ENCODE measurements at regions not wholly inside any gene's neighbourhood (a gene's known extent, or its start where the extent isn't known, plus 50 kb on each side); places are given as distances from the start of the nearest gene placed in this dataset.
"Not testable (repeated sequence)": the region's sequence is repeated elsewhere in the genome, so short reads cannot be mapped to it uniquely, and the experiment has no call there.

- POLR2A ChIA-PET: no interaction called here
- Histone ChIP-seq H3K4me1 (ENCODE audit: control insufficient read depth, insufficient read depth, low read length) (no peaks in the 10 kb centered on the region), H3K9me3 (ENCODE audit: control insufficient read depth, insufficient read depth, low read depth, low read length) (no peaks in the 10 kb centered on the region), H3K27ac (ENCODE audit: extremely low read depth, low read depth, low read length) (no peak overlapping the region), H3K4me3 (ENCODE audit: low read depth, low read length) (no peak overlapping the region), H3K36me3 (ENCODE audit: control insufficient read depth in 2 of 2, insufficient read depth in 1 of 2, low read length in 2 of 2) (no peaks in the 10 kb centered on the region)
- TF ChIP-seq ZNF692 (tag by site-specific recombination; IDR thresholded peaks at IDR 0.05) (no peak), AEBP2 (tag by site-specific recombination; IDR thresholded peaks at IDR 0.05; ENCODE audit: borderline replicate concordance) (no peak), ZNF621 (tag by site-specific recombination; IDR thresholded peaks at IDR 0.05) (no peak), PATZ1 (tag by site-specific recombination; IDR thresholded peaks at IDR 0.05) (no peak), ZNF514 (tag by site-specific recombination; IDR thresholded peaks at IDR 0.05) (no peak), GFI1B (tag by site-specific recombination; IDR thresholded peaks at IDR 0.05) (no peak), ZNF596 (tag by site-specific recombination; IDR thresholded peaks at IDR 0.05) (no peak), HIC1 (tag by site-specific recombination; IDR thresholded peaks at IDR 0.05) (no peak), ZNF48 (tag by site-specific recombination; IDR thresholded peaks at IDR 0.05) (no peak)
- CTCF ChIA-PET: interaction anchor here (0.8 kb wide), 1 partner anchor 29 kb away, joined by 3 read pairs; no protein-coding TSS in a partner anchor
Measured at GRCh38 chr7:49030221-49030620, 105.9 kb downstream of the CDC14C start.

- H3K4me1 ChIP-seq (ENCODE audit: control insufficient read depth, insufficient read depth, low read length); CTCF ChIA-PET; H3K27ac ChIP-seq (ENCODE audit: extremely low read depth, low read depth, low read length); POLR2A ChIA-PET; H3K9me3 ChIP-seq (ENCODE audit: control insufficient read depth, insufficient read depth, low read depth, low read length); H3K4me3 ChIP-seq (ENCODE audit: low read depth, low read length); H3K36me3 ChIP-seq (ENCODE audit: control insufficient read depth in 2 of 2, insufficient read depth in 1 of 2, low read length in 2 of 2): not testable (repeated sequence)
Measured at GRCh38 chr7:49033140-49033539, 108.8 kb downstream of the CDC14C start.

- H3K27ac ChIP-seq (ENCODE audit: extremely low read depth, low read depth, low read length): no peak overlapping the region
- POLR2A ChIA-PET: no interaction called here
- H3K4me3 ChIP-seq (ENCODE audit: low read depth, low read length): no peak overlapping the region
- CTCF ChIA-PET: interaction anchor here (0.7 kb wide), 1 partner anchor 1430 kb away, joined by 3 read pairs; no protein-coding TSS in a partner anchor
- no peaks in the 10 kb centered on the region for H3K36me3 ChIP-seq (ENCODE audit: control insufficient read depth in 2 of 2, insufficient read depth in 1 of 2, low read length in 2 of 2)
- H3K9me3 ChIP-seq (ENCODE audit: control insufficient read depth, insufficient read depth, low read depth, low read length): no peaks in the 10 kb centered on the region
- no peak for TF ChIP-seq SP7 (tag by site-specific recombination; IDR thresholded peaks at IDR 0.05)
- H3K4me1 ChIP-seq (ENCODE audit: control insufficient read depth, insufficient read depth, low read length): no peaks in the 10 kb centered on the region
Measured at GRCh38 chr7:49037346-49038210, 113.2 kb downstream of the CDC14C start.

Data from HEK293 (cell line).